Ectodermal cell (in vitro differentiated cells): ENCODE measurements at regions not wholly inside any gene's neighbourhood (a gene's known extent, or its start where the extent isn't known, plus 50 kb on each side); places are given as distances from the start of the nearest gene placed in this dataset.

Experiments
- H3K27ac ChIP-seq: 2 replicates; pipeline ENCODE4 v1.7.0; 2013; ENCODE audit warnings: mild to moderate bottlenecking, low read depth, low read length; ENCODE audit not compliant: insufficient read depth, poor library complexity, severe bottlenecking
- H3K27me3 ChIP-seq: 2 replicates; pipeline ENCODE4 v1.7.0; 2013; ENCODE audit warnings: mild to moderate bottlenecking, low read length; ENCODE audit not compliant: insufficient read depth, control insufficient read depth, poor library complexity, severe bottlenecking
- H3K36me3 ChIP-seq: one replicate; pipeline ENCODE4 v1.7.0; 2013; ENCODE audit warnings: low read length; ENCODE audit not compliant: control insufficient read depth, insufficient read depth
- H3K4me1 ChIP-seq: one replicate; pipeline ENCODE4 v1.7.0; 2013; ENCODE audit warnings: low read length; ENCODE audit not compliant: control insufficient read depth, insufficient read depth
- H3K4me3 ChIP-seq: 2 replicates; pipeline ENCODE4 v1.7.0; 2013; ENCODE audit warnings: low read depth, low read length, control low read depth; ENCODE audit not compliant: insufficient read depth
- H3K9me3 ChIP-seq: 2 replicates; pipeline ENCODE4 v1.7.0; 2013; ENCODE audit warnings: mild to moderate bottlenecking, low read length, moderate library complexity; ENCODE audit not compliant: control insufficient read depth
- WGBS, 2 experiments: methylation state at CpG; one replicate each; pipeline ENCODE4 v1.1.7; 2013; ENCODE audit warnings: missing lambda C conversion rate in 2 of 2; 5-methylcytosine and 5-hydroxymethylcytosine counted together

DNA sequence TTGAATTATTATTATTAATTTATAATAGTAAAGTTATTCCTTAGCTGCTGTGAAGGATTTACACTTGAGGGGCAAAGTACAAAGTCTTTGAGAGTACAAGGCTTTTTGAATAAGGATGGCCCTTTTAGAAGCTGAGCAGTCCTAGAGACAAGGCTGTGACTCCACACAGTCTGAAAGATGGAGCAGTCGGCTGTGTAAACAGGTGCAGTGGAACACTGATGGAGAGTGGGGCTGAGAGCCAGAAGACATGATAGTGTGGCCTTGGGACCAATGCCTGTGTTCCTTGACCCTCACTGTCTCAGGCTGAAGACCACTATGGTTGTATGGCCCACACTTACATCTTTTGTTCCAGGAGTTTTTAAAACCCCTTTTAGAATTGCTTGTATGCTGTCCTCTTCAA, 311.2 kb upstream of the PHF14 start:
- H3K36me3 ChIP-seq = no peaks in the 10 kb centered on the region
- no peaks in the 10 kb centered on the region for H3K27me3 ChIP-seq
- no peaks in the 10 kb centered on the region for H3K4me1 ChIP-seq
- no peak overlapping the region for H3K27ac ChIP-seq
- H3K4me3 ChIP-seq = no peak overlapping the region
- WGBS, 2 experiments = 91 to 98% methylated on average over 1 of the region's 1 CpG
- no peaks in the 10 kb centered on the region for H3K9me3 ChIP-seq

GRCh38 chr7:10662982-10663884, 310.4 kb upstream of the PHF14 start:
- no peaks in the 10 kb centered on the region for H3K36me3 ChIP-seq
- H3K27me3 ChIP-seq = no peaks in the 10 kb centered on the region
- no peak overlapping the region for H3K4me3 ChIP-seq
- 93 to 95% methylated on average over 4 of the region's 5 CpGs for WGBS, 2 experiments
- no peaks in the 10 kb centered on the region for H3K9me3 ChIP-seq
- H3K27ac ChIP-seq = no peak overlapping the region
- no peaks in the 10 kb centered on the region for H3K4me1 ChIP-seq

DNA sequence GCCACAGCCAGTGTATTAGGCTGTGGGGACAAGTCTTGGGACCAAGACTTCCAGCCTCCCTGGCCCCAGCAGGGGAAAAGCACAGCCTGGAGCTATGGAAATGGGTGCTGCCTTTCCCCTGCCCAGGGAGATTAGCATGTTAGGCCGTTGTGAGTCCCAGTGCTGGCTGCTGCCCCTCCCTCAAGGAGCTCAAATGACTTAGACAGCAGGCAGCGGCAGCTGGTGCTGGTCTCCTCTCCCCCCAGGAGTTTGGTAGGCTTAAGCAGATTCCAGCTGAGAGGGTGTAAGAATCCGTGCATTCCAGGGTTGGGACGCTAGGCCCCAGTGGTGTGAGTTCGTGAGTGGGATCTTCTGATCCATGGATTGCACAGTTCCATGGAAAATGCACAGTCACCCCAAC, 301.5 kb upstream of the PHF14 start:
- H3K27ac ChIP-seq = no peak overlapping the region

DNA sequence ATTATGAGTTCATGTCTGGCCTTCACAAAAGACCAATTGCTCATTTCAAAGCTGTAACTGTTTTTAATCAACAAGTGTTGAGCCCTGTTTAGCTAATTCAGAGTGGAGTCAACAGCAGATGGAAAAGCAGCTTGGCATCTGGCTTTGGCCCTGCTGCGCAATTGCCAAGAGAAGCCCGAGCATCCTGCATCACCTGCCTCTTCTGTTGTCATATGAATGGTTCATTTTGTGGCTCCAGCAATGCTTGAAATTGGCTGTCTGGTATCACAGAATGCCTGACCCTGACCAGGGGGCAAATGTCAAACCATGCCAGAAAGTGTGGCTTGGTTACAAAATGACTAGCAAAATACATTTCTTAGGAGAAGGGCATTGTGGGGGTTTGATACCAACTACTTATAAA, 296.5 kb upstream of the PHF14 start:
- Histone ChIP-seq H3K27ac (no peak overlapping the region), H3K36me3 (no peaks in the 10 kb centered on the region), H3K27me3 (no peaks in the 10 kb centered on the region), H3K9me3 (no peaks in the 10 kb centered on the region), H3K4me1 (no peaks in the 10 kb centered on the region), H3K4me3 (no peak overlapping the region)
- 95 to 96% methylated on average over 2 of the region's 2 CpGs for WGBS, 2 experiments

More for the DNA sequence above, 301.5 kb upstream of the PHF14 start:
- Histone ChIP-seq H3K36me3 (no peaks in the 10 kb centered on the region), H3K9me3 (no peaks in the 10 kb centered on the region), H3K4me1 (no peaks in the 10 kb centered on the region), H3K4me3 (no peak overlapping the region), H3K27me3 (no peaks in the 10 kb centered on the region)
- WGBS, 2 experiments = 88 to 89% methylated on average over 5 of the region's 5 CpGs

DNA sequence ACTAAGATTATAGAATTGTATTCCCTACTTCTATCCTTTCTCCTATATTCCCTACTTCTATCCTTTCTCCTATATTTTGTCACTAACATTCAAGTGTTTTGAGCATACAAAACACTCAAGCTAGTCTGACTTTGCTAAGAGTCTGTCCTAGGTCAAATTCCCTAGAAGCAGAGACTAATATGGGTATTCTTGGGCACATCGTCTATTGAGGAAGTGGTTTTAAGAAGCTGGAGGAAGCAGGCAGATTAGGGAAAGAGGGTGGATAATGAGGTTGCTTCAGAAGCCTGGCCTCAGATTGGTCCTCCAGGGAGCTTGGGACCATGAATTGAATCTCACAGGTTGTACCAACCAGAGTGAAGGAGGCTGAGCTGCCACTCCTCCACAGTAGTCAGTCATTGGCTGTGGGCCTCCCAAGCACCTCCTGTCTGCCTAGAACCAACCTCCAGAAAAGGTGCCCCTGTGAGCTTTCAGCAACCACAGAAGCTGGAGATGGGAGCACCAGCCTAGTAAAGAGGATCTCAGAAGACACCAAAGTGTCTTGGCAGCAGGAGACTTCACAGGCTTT, 295.9 kb upstream of the PHF14 start:
- no peaks in the 10 kb centered on the region for H3K9me3 ChIP-seq
- no peaks in the 10 kb centered on the region for H3K4me1 ChIP-seq
- no peaks in the 10 kb centered on the region for H3K36me3 ChIP-seq
- 93 to 100% methylated on average over 1 of the region's 1 CpG for WGBS, 2 experiments
- H3K27ac ChIP-seq = no peak overlapping the region
- H3K4me3 ChIP-seq = no peak overlapping the region
- no peaks in the 10 kb centered on the region for H3K27me3 ChIP-seq

GRCh38 chr7:10684606-10685005, 289.1 kb upstream of the PHF14 start:
- 89 to 93% methylated on average over 5 of the region's 5 CpGs for WGBS, 2 experiments
- no peaks in the 10 kb centered on the region for H3K4me1 ChIP-seq
- no peaks in the 10 kb centered on the region for H3K9me3 ChIP-seq
- H3K27me3 ChIP-seq = no peaks in the 10 kb centered on the region
- H3K4me3 ChIP-seq = no peak overlapping the region
- no peaks in the 10 kb centered on the region for H3K36me3 ChIP-seq
- no peak overlapping the region for H3K27ac ChIP-seq

DNA sequence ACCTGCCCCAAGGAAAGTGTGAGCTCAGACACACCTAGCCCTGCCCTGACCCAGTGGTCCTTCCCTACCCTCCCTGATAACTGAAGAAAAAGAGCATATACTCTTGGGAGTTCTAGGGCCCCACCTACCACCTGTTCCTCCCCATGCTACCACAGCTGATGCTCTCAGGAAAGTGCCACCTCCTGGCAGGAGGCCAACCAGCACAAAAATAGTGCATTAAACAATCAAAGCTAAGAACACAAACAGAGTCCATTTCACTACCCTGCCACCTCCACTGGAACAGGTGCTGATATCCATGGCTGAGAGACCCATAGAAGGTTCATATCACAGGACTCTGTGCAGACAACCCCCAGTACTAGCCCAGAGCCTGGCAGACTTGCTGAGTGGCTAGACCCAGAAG, 288.6 kb upstream of the PHF14 start:
- Histone ChIP-seq H3K36me3 (no peaks in the 10 kb centered on the region), H3K4me3 (no peak overlapping the region)

DNA sequence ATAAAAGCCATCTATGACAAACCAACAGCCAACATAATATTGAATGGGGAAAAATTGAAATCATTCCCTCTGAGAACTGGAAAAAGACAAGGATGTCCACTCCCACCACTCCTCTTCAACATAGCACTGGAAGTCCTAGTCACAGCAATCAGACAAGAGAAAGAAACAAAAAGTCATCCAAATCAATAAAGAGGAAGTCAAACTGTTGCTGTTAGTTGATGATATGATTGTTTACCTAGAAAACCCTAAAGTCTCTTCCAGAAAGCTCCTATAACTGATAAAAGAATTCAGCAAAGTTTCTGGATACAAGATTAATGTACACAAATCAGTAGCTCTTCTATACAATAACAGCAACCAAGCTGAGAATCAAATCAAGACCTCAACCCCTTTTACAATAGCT, 285.1 kb upstream of the PHF14 start:
- H3K4me1 ChIP-seq = no peaks in the 10 kb centered on the region
- H3K36me3 ChIP-seq = no peaks in the 10 kb centered on the region
- H3K9me3 ChIP-seq = no peaks in the 10 kb centered on the region
- H3K27ac ChIP-seq = no peak overlapping the region
- no peaks in the 10 kb centered on the region for H3K27me3 ChIP-seq
- H3K4me3 ChIP-seq = no peak overlapping the region

More for the DNA sequence above, 288.6 kb upstream of the PHF14 start:
- Histone ChIP-seq H3K9me3 (no peaks in the 10 kb centered on the region), H3K27ac (no peak overlapping the region), H3K4me1 (no peaks in the 10 kb centered on the region), H3K27me3 (no peaks in the 10 kb centered on the region)

GRCh38 chr7:10696064-10696463, 277.6 kb upstream of the PHF14 start:
- no peaks in the 10 kb centered on the region for H3K36me3 ChIP-seq
- WGBS, 2 experiments = 93 to 94% methylated on average over 5 of the region's 5 CpGs
- H3K9me3 ChIP-seq = no peaks in the 10 kb centered on the region
- H3K4me3 ChIP-seq = no peak overlapping the region
- no peaks in the 10 kb centered on the region for H3K27me3 ChIP-seq
- H3K4me1 ChIP-seq = no peaks in the 10 kb centered on the region
- H3K27ac ChIP-seq = no peak overlapping the region

GRCh38 chr7:10703059-10703458, 270.6 kb upstream of the PHF14 start:
- WGBS, 2 experiments = 91 to 98% methylated on average over 3 of the region's 3 CpGs
- no peaks in the 10 kb centered on the region for H3K27me3 ChIP-seq
- H3K4me1 ChIP-seq = no peaks in the 10 kb centered on the region
- no peaks in the 10 kb centered on the region for H3K9me3 ChIP-seq
- H3K4me3 ChIP-seq = no peak overlapping the region
- no peak overlapping the region for H3K27ac ChIP-seq
- H3K36me3 ChIP-seq = no peaks in the 10 kb centered on the region
